Neural cell (in vitro differentiated cells): ENCODE measurements at regions not wholly inside any gene's neighbourhood (a gene's known extent, or its start where the extent isn't known, plus 50 kb on each side); places are given as distances from the start of the nearest gene placed in this dataset.

Experiments used
- H2AFZ ChIP-seq: fragments of 200-600, 300-800 bp; sonication (generic), shearing (Covaris generic); 2 replicates; pipeline ENCODE4 v1.6.0; 2014; ENCODE audit warnings: low read depth, mild to moderate bottlenecking, antibody characterized with exemption, low read length, moderate library complexity
- H3F3A ChIP-seq: fragments of 200-600 bp; shearing (Covaris generic); 2 replicates; pipeline ENCODE4 v1.6.1; 2016; ENCODE audit warnings: mild to moderate bottlenecking, moderate library complexity, mixed read lengths, antibody characterized with exemption, low read length; ENCODE audit not compliant: insufficient read depth, poor library complexity, severe bottlenecking
- H3K27ac ChIP-seq: fragments of 200-600, 300-800 bp; sonication (generic), shearing (Covaris generic); 2 replicates; pipeline ENCODE4 v1.5.1; 2014; ENCODE audit warnings: mild to moderate bottlenecking, low read length, moderate library complexity
- H3K27me3 ChIP-seq: fragments of 300-800, 200-600 bp; sonication (generic), shearing (Covaris generic); 2 replicates; pipeline ENCODE4 v1.6.0; 2014; ENCODE audit warnings: mild to moderate bottlenecking, low read depth, low read length, moderate library complexity; ENCODE audit not compliant: insufficient read depth
- H3K36me3 ChIP-seq: fragments of 300-800, 200-600 bp; sonication (generic), shearing (Covaris generic); 2 replicates; pipeline ENCODE4 v1.5.1; 2014; ENCODE audit warnings: mild to moderate bottlenecking, antibody characterized with exemption, low read length, moderate library complexity; ENCODE audit not compliant: insufficient read depth
- H3K4me2 ChIP-seq: fragments of 300-800, 200-600 bp; sonication (generic), shearing (Covaris generic); 2 replicates; pipeline ENCODE4 v1.6.0; 2014; ENCODE audit warnings: mild to moderate bottlenecking, low read length
- H3K4me3 ChIP-seq: fragments of 300-800, 200-600 bp; sonication (generic), shearing (Covaris generic); 2 replicates; pipeline ENCODE4 v1.5.1; 2014; ENCODE audit warnings: mild to moderate bottlenecking, low read length, moderate library complexity
- H3K79me2 ChIP-seq: fragments of 200-600 bp; shearing (Covaris generic); replicated peaks from 2 replicates; pipeline ENCODE4 v1.6.0; 2014; ENCODE audit warnings: mild to moderate bottlenecking, low read length, moderate library complexity; ENCODE audit not compliant: insufficient read depth
- H3K9ac ChIP-seq: fragments of 300-800, 200-600 bp; sonication (generic), shearing (Covaris generic); 2 replicates; pipeline ENCODE4 v1.6.1; 2016; ENCODE audit warnings: mild to moderate bottlenecking, low read length, mixed read lengths
- H3K9me2 ChIP-seq: fragments of 200-600 bp; shearing (Covaris generic); 2 replicates; pipeline ENCODE4 v1.6.1; 2016; ENCODE audit warnings: mild to moderate bottlenecking, low read length, mixed read lengths; ENCODE audit not compliant: insufficient read depth
- H3K9me3 ChIP-seq: fragments of 200-600, 300-800 bp; sonication (generic), shearing (Covaris generic); 2 replicates; pipeline ENCODE4 v1.6.1; 2016; ENCODE audit warnings: mild to moderate bottlenecking, mixed run types, low read length, moderate library complexity, mixed read lengths
- H4K20me1 ChIP-seq: fragments of 200-600 bp; shearing (Covaris generic); 2 replicates; pipeline ENCODE4 v1.6.1; 2016; ENCODE audit warnings: mild to moderate bottlenecking, mixed run types; ENCODE audit not compliant: insufficient read depth
- CTCF ChIP-seq: fragments of 450-650 bp; IDR thresholded peaks from 2 replicates; pipeline ENCODE4 v1.5.1; 2014; ENCODE audit warnings: antibody characterized with exemption, mild to moderate bottlenecking, moderate library complexity; ENCODE audit not compliant: poor library complexity, severe bottlenecking
- EP300 ChIP-seq: fragments of 450-650 bp; conservative IDR thresholded peaks from 2 replicates; pipeline ENCODE4 v1.6.1; 2014; ENCODE audit warnings: antibody characterized with exemption, mild to moderate bottlenecking, moderate library complexity; ENCODE audit not compliant: poor library complexity, severe bottlenecking
- EZH2 ChIP-seq: fragments of 200-600, 300-800 bp; shearing (Covaris generic), sonication (generic); IDR thresholded peaks from 2 replicates; pipeline ENCODE4 v1.6.1; 2014; ENCODE audit warnings: antibody characterized with exemption, low read length, borderline replicate concordance, mild to moderate bottlenecking; ENCODE audit not compliant: insufficient read depth, poor library complexity, severe bottlenecking
- MXI1 ChIP-seq: fragments of 450-650 bp; conservative IDR thresholded peaks from 2 replicates; pipeline ENCODE4 v1.6.1; 2014; ENCODE audit warnings: antibody characterized with exemption, mild to moderate bottlenecking; ENCODE audit not compliant: poor library complexity, severe bottlenecking
- POLR2AphosphoS5 ChIP-seq: IDR thresholded peaks from 2 replicates; pipeline ENCODE4 v1.6.1; 2012
- RAD21 ChIP-seq: fragments of 450-650 bp; conservative IDR thresholded peaks from 2 replicates; pipeline ENCODE4 v1.6.1; 2014; ENCODE audit warnings: antibody characterized with exemption, mild to moderate bottlenecking, moderate library complexity
- REST ChIP-seq: IDR thresholded peaks from 2 replicates; pipeline ENCODE4 v1.6.1; 2012; ENCODE audit warnings: borderline replicate concordance
- SMC3 ChIP-seq: fragments of 450-650 bp; conservative IDR thresholded peaks from 2 replicates; pipeline ENCODE4 v1.6.1; 2014; ENCODE audit warnings: antibody characterized with exemption, mild to moderate bottlenecking, moderate library complexity; ENCODE audit not compliant: poor library complexity
- TAF1 ChIP-seq: IDR thresholded peaks from 2 replicates; pipeline ENCODE4 v1.6.1; 2012; ENCODE audit warnings: low read depth

GRCh38 chr21:19124691-19125090 is 721.1 kb upstream of the TMPRSS15 start:
- Histone ChIP-seq H3K79me2 (no peaks in the 10 kb centered on the region), H2AFZ (no peak overlapping the region)

GRCh38 chr21:19130379-19131028 is 726.9 kb upstream of the TMPRSS15 start:
- TF ChIP-seq EP300: no peak
- H2AFZ ChIP-seq: no peak overlapping the region

More at GRCh38 chr21:19124691-19125090, 721.1 kb upstream of the TMPRSS15 start:
- Histone ChIP-seq H3K9ac (no peak overlapping the region), H3K27ac (no peak overlapping the region), H3K4me2 (no peak overlapping the region), H3K9me3 (no peaks in the 10 kb centered on the region), H3K9me2 (no peaks in the 10 kb centered on the region), H3K36me3 (no peaks in the 10 kb centered on the region), H3F3A (no peaks in the 10 kb centered on the region), H3K27me3 (no peaks in the 10 kb centered on the region), H3K4me3 (no peak overlapping the region), H4K20me1 (no peaks in the 10 kb centered on the region)
- no peak for TF ChIP-seq RAD21
- no peak for TF ChIP-seq EZH2
- TF ChIP-seq MXI1: no peak
- TF ChIP-seq POLR2AphosphoS5: no peak

GRCh38 chr21:19141511-19141910 is 737.9 kb upstream of the TMPRSS15 start:
- H3K27ac ChIP-seq: no peak overlapping the region
- no peaks in the 10 kb centered on the region for H3K9me2 ChIP-seq
- no peaks in the 10 kb centered on the region for H4K20me1 ChIP-seq
- no peaks in the 10 kb centered on the region for H3K27me3 ChIP-seq
- no peak overlapping the region for H3K9ac ChIP-seq
- no peak overlapping the region for H3K4me2 ChIP-seq
- no peaks in the 10 kb centered on the region for H3K36me3 ChIP-seq
- H3K79me2 ChIP-seq: no peaks in the 10 kb centered on the region
- H2AFZ ChIP-seq: no peak overlapping the region
- no peak for TF ChIP-seq RAD21
- no peak for TF ChIP-seq MXI1
- TF ChIP-seq TAF1: no peak
- no peak for TF ChIP-seq POLR2AphosphoS5
- TF ChIP-seq CTCF: no peak
- TF ChIP-seq EZH2: no peak
- TF ChIP-seq EP300: no peak
- no peak for TF ChIP-seq REST
- no peak for TF ChIP-seq SMC3
- no peaks in the 10 kb centered on the region for H3F3A ChIP-seq
- H3K9me3 ChIP-seq: no peaks in the 10 kb centered on the region
- no peak overlapping the region for H3K4me3 ChIP-seq

More at GRCh38 chr21:19130379-19131028, 726.9 kb upstream of the TMPRSS15 start:
- Histone ChIP-seq H4K20me1 (no peaks in the 10 kb centered on the region), H3K27me3 (no peaks in the 10 kb centered on the region), H3K36me3 (no peaks in the 10 kb centered on the region), H3F3A (no peaks in the 10 kb centered on the region), H3K79me2 (no peaks in the 10 kb centered on the region), H3K9ac (no peak overlapping the region), H3K27ac (no peak overlapping the region), H3K9me2 (no peaks in the 10 kb centered on the region), H3K9me3 (no peaks in the 10 kb centered on the region), H3K4me2 (no peak overlapping the region), H3K4me3 (no peak overlapping the region)
